Epidermal melanocyte (primary cell): ENCODE measurements at regions not wholly inside any gene's neighbourhood (a gene's known extent, or its start where the extent isn't known, plus 50 kb on each side); places are given as distances from the start of the nearest gene placed in this dataset.
A peak's percentile ranks its signal among the peaks of the same experiment; 100 is the strongest.

Experiments used
- DNase-seq: peaks from one replicate; pipeline ENCODE4 v3.0.0; 2011; ENCODE audit warnings: low spot score; ENCODE audit not compliant: insufficient read length

DNA sequence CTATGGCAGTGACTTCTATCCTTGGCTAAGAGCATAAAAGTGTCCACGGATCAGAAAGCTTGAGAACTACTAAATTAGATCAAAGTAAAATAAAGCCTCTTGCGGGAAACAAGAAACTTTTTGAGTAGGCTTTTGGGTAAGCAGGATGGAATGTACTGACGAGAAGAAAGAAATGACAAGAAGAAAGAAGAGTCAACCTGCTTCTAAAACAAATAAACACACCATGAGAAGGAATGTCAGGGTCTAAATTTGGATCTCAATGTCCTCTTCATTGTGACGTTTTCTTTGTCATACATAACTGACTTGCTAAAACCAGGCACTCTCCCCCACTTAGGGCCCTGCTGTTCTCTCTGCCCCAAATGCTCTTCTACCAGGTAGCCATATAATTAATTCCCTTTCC is 290.1 kb upstream of the PTGER4 start:
- no peak for DNase-seq

DNA sequence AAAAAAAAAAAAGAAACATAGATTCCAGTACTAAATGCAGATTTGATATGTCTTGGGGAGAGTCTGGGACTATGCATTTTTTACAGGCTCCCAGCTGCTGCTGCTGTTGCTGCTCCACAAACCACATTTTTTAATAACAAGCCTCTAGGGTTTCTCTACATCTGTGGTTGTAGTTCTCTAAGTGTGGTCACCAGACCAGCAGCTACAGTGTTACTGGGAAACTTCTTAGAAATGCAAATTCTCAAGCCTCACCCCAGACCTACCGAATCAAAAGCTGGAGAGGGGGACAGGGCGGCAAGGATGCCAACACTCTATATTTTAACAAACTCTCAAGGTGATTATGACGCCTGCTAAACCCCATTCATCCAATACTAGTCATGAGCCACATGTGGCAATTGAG is 293.4 kb upstream of the PTGER4 start:
- peak; percentile 36 for DNase-seq

- DNase-seq = no peak
These were observed 294.2 kb upstream of the PTGER4 start for GRCh38 chr5:40385544-40385943.

DNA sequence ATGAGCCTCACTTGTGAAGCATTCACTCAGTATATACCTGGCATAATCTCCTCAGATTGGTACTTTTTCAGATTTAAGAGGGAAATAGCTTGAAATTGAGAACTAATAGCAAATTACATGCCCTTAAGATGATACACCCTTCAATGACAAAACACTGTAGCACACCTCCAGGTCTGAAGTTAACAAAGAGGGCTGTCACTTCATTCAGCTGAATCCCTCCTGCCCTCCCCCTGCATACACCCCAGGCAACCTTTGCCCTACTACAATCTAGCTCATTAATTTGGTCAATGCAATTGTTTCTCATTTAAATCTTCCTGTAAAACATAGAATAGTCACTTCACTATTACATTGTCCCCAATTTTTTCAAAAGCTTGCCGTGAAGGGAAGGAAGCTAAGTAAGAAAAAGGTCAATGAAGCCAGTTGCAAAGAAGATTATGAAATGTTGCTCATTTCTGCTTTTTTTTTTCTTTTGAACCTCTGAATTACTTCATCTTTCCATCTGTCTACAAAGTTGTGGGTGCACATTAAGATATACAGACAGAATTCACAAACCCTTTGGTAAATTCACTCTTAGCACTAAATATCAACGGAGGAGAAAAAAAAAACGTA is 294.8 kb upstream of the PTGER4 start:
- no peak for DNase-seq

- DNase-seq = no peak
These were observed 295.7 kb upstream of the PTGER4 start for GRCh38 chr5:40383749-40384651.

DNA sequence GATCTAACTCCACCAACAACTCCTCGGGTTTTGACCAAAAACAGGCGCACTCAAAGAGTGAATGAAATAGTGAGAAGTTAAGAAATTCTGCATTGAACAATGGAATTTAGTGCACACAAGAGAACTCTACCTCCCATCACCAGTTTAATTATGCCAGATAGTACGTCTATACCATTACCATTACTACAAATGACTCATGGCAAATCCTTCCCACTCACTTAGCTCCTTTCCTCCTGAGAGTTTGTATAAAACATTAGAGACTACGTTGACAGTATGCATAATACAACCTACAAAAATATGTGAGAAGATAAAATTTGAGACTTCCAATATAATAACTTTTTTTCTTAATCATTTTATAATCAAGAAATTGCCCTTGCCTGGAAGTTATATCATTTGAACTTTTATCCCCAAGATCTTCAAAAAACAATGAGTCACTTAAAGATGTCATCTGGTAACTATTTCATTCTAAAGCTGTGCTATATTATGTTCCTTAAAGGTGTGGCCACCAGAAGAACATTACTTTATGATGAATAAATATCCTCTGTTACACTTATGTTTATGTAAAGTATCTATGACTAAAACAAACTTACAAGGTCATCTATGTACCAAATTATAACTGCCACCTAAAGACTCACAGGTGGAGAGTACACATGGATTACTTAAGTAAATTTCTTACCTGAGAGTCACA is 297.9 kb upstream of the PTGER4 start:
- no peak for DNase-seq

DNA sequence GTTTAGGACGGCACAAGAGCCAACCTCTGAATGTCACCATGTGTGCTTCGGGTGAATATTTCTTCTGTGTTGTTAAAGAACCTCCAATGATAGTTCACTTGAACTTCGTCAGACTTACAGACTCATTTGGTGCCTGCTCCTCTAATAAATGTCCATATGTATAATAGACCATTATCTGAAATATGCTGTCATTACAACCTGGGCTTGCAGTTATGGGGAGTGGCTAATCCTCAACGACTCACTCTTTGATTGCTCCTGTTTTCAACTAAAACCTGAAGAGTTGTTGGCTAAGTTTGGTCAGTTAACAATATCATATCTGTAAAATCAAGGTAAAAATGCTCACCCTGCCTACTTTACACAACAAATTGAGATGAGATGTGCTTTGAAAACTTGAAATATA is 298.7 kb upstream of the PTGER4 start:
- no peak for DNase-seq

DNA sequence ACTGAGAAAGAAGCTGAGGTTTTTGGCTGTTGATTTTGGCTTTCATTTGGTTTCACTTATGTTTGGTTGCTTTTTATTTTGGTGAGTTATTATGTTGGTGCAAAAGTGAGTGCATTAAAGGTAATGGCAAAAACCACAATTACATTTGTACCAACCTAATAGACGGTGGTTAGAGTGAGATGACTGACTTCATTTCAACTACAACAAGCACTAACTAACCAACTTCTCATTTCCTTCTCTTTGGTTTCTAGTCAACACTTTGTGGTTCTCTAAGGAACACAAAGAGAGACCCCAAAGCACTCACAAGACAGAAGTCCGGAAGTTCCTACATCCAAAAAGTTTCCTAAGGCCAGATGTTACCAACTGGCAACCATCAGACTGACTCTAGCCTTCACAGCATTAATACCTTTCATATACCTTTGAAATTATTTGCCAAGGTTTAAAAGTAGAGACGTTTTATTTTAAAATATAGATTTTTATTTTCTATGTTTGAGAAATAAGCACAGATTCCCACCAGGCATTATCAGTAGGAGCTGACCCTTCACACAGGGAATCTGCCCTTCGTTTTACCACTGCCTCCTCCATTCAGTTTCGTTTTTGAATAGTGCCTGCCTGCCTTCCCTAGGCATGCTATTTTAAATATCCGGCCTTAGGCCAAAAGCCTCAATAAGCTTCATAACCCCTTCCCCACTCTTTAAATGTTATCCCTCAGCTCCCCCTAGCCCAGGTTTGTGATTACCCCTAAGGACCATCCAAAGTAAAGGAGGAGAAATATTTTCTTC is 301.1 kb upstream of the PTGER4 start:
- no peak for DNase-seq

DNA sequence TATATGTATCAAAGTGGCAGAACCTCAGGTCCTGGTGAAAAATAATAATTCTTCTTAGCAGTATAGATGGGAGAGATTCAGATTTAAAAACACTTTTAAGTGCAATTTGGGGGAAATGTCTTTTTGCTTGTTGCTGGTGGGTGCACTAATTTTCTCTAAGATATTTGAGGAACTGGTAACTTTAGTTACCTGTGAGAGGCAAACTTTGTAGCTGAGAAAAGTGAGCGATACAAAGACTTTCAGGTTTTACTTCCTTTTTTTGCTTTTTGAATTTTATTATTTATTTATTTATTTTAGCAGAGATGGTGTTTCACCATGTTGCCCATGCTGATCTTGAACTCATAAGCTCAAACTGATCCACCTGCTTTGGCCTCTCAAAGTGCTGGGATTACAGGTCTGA is 303.1 kb upstream of the PTGER4 start:
- no peak for DNase-seq

GRCh38 chr5:40374853-40375252 is 304.9 kb upstream of the PTGER4 start:
- no peak for DNase-seq

- DNase-seq = no peak
These were observed 311.5 kb upstream of the PTGER4 start for GRCh38 chr5:40368200-40368599.

GRCh38 chr5:40367255-40367654 is 312.5 kb upstream of the PTGER4 start:
- DNase-seq = no peak

DNA sequence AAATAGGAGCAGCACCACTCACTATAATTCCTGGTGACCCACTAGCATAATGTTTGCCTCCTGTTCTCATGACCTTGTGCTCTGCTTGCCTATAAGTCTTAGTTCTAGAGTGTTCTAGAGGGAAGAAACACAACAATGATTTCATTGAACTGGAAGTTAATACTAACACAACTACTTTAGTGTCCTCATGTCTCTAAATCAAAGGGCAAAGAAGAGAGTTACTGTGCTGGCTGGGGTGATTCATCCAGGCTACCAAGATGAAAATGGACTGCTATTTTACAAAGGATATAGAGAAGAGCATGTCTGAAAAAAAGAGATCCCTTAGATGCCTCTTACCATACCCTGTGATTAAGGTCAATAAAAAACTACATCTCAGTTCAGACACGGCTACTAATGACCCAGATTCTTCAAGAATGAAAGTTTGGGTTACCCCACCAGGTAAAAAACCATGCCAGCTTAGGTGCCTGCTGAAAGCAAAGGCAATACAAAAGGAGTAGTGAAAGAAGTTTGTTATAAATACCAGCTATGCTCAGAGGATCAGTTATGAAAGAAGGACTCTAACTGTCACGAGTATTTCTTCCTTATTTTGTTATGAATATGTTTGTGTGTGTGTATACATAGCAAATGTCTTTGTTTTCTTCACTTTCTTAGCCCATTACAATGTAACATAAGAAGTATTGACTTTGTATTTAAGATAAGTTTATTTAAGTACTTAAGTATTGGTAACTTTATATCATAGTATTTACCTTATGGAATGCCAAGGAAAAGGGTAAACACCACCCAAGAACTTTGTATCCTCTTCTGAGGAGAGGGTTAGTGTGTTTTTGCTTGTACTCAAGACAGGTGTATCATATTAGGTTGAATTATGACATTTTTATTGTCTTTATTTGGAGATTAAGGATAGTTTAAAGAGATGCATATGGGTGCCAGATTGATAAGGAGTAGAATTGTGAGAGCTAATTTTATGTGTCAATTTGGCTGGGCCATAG is 314.1 kb upstream of the PTGER4 start:
- DNase-seq = no peak

DNA sequence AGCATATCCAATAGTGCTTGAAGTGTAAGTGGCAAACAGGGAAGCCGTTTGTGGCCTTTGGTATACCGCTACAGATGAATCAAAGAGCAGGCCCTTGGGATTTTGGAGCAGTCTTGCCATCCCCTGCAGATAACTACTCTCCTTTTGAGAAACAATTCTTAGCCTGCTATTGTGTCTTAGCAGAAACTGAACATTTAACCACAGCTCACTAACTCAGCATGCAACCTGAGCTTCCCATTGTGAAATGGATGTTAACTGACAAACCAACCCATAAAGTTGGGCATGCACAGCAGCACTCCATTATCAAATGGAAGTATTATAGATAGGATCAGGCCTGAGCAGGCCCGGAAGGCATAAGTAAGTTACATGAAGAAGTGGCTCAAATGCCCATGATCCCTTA is 315.3 kb upstream of the PTGER4 start:
- no peak for DNase-seq

GRCh38 chr5:40361378-40361777 is 318.3 kb upstream of the PTGER4 start:
- DNase-seq = no peak

- no peak for DNase-seq
These were observed 319.0 kb upstream of the PTGER4 start for GRCh38 chr5:40360685-40361084.

DNA sequence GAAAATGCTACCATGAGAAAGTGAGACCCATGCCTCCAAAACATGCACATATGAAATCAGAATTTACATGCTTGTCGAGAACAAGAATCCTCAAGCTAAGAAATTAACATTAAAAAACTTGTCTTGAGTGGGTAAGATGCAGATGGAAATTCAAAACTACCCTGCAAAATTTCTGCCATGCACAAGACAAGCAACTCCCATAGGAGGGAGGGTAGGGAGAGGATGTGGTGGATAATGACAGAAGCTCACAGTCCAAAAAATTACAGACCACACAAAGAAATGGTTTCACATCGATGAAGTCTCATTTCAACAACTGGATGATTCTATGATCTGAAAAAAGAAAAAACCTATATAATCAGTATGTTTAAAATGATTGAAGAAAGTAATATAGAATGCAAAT is 319.9 kb upstream of the PTGER4 start:
- DNase-seq = no peak

DNA sequence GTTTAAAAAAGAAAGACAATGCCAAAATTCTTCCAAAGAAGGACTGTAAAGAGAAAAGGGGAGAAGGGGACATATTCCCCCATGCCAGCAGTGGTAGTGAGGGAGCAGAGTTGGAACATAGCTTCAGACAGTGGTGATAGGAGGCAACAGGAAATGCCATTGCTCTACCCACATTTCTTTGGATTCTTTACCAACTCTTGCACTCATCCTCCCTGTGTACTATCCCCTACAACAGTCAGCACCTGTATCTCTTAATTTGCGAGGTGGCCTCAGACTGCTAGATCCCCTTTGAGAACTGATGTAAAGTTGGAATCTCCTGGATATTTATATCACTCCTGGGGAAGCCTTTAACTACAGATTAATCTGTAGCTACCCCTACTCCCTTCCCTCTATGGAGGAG is 320.6 kb upstream of the PTGER4 start:
- no peak for DNase-seq

DNA sequence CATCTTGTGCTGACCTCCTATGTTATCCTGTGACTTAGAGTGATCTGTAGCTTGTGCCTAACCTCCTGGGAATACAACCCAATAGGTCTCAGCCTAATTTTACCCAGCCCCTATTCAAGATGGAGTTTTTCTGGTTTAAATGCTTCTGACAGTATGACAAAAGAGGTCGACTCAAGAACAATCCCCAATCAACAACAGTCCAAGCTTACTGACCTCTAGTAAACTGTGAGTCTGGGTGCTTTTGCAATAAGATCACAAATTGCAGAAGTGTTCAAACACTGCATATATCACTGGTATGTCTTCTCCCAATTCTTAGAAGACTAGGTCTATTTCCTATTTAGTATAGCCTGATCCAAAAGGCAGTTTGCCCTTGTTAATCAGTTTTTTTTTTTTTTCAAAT is 323.5 kb upstream of the PTGER4 start:
- no peak for DNase-seq

- no peak for DNase-seq
These were observed 323.9 kb upstream of the PTGER4 start for GRCh38 chr5:40355846-40356245.
